HG03378 (cell line): ENCODE measurements at regions not wholly inside any gene's neighbourhood (a gene's known extent, or its start where the extent isn't known, plus 50 kb on each side); places are given as distances from the start of the nearest gene placed in this dataset.
"Not testable (repeated sequence)": the region's sequence is repeated elsewhere in the genome, so short reads cannot be mapped to it uniquely, and the experiment has no call there.

Source experiments
- ATAC-seq: cut with Tn5 transposase; IDR thresholded peaks from one replicate; pipeline ENCODE4 v1.9.1; 2021; ENCODE audit warnings: mild to moderate bottlenecking, moderate library complexity; ENCODE audit not compliant: unreplicated experiment

DNA sequence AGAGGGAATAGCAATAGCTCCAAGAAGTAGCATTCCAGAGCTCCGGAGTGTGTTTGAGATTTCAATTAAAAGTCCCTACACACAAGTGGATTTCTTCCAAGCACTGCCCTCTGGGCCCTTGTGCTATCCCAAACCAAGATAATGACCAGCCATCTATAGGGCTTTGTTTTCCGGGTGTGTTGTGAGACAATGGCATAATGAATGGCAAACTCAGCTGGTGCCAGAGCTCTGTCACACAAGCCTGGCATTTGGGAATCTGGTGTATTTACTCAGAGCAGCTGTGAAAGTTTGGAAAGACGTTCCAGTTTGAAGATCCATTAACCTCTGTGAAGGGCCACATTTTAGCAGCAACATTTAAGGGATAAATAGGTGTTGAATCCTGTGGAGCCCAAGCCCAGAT lies 61.2 kb upstream of the TMTC2 start:
- ATAC-seq, result no peak

DNA sequence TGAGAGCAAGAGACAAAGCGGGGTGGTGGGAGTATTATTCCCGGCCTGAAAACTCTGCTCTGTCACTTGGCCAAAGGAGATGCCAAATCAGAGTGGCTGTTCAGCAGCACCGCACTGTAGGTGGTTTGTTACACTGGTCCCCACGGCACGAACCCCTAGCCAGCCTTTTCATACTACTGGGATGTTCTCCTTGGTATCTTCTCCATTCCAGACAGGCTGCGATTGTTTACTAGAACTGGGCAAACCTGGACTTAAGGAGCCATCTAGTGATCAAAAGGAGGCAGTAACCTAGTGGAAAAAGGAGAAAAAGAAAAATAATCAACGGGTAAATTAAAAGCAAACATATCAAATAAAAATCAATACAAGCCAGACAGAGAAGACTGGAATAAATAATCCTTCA lies 58.9 kb upstream of the TMTC2 start:
- no peak for ATAC-seq

DNA sequence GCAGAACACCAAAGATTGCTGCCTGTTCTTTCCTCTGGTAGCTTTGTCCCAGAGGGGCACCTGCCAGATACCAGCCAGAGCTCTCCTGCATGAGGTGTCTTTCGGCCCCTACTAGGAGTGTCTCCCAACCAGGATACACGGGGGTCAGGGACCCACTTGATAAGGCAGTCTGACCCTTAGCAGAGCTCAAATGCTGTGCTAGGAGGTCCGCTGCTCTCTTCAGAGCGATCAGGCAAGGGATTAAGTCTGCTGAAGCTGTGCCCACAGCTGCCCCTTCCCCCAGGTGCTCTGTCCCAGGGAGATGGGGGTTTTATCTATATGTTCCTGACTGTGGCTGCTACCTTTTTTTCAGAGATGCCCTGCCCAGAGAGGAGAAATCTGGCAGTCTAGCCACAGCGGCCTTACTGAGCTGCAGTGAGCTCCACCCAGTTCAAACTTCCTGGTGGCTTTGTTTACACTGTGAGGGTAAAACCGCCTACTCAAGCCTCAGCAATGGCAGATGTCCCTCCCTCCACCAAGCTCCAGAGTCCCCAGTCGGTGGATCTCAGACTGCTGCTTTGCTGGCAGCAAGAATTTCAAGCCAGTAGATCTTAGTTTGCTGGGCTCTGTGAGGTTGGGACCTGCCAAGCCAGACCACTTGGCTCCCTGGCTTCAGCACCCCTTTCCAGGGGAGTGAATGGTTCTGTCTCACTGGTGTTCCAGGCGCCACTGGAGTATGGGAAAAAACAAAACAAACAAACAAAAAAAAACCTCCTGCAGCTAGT lies 52.0 kb upstream of the TMTC2 start:
- not testable (repeated sequence) for ATAC-seq

DNA sequence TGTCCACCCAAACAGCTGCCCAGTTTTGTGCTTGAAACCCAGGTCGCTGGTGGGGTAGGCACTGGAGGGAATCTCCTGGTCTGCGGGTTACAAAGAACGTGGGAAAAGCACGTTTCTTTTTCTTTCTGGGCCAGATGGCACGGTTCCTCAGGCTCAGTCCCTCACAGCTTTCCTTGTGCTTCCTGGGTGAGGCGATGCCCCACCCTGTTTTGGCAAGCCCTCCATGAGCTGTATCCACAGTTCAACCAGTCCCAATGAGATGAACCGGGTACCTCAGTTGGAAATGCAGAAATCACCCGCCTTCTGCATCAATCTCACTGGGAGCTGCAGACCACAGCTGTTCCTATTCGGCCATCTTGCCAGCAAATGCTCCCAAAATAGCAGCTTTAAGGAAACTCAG lies 51.4 kb upstream of the TMTC2 start:
- ATAC-seq, result no peak
